ENCODE measurements at regions not wholly inside any gene's neighbourhood (a gene's known extent, or its start where the extent isn't known, plus 50 kb on each side); places are given as distances from the start of the nearest gene placed in this dataset.

DNA sequence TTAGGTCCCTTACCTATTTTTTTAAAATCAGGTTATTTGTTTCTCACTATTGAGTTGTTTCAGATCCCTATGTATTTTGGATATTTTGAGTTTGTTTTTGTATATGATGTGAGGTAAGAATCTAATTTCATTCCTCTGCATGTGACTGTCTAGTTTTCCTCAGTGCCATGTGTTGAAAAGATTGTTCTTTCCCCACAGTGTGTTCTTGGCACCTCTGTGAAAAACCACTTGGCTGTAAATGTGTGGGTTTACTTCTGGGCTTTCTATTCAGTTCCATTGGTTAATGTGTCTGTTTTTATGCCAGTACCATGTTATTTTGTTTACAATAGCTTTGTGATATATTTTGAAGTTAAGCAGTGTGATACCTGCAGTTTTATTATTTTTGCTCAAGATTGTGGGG lies 1516.4 kb downstream of the AACS start:
- H3K4me2 ChIP-seq (ENCODE audit: insufficient read depth in 1 of 2, low read depth in 2 of 2, low read length in 2 of 2), result no peak overlapping the region

More for the DNA sequence above, 1516.4 kb downstream of the AACS start:
- H3K18ac ChIP-seq (ENCODE audit: extremely low read depth, low read length), result no peak overlapping the region
- no peak overlapping the region for H3K23ac ChIP-seq (ENCODE audit: insufficient read length)
- no peak overlapping the region for H3K14ac ChIP-seq (ENCODE audit: insufficient read length)
- no peak overlapping the region for H2BK5ac ChIP-seq (ENCODE audit: low read depth, low read length)
- H2BK120ac ChIP-seq (replicated peaks; ENCODE audit: low read depth, low read length), result no peak overlapping the region
- H3K9ac ChIP-seq (replicated peaks in 1 of 4; ENCODE audit: extremely low read depth in 1 of 4, low read depth in 3 of 4, low read length in 3 of 4), result no peak overlapping the region
- H3K9me3 ChIP-seq (ENCODE audit: insufficient read depth in 2 of 2, low read depth in 1 of 2, low read length in 1 of 2), result no peaks in the 10 kb centered on the region
- H3K4me3 ChIP-seq (ENCODE audit: extremely low read depth in 1 of 4, insufficient read depth in 2 of 4, low read depth in 3 of 4, low read length in 4 of 4), result no peak overlapping the region
- H3K56ac ChIP-seq (replicated peaks; ENCODE audit: insufficient read length, low read depth, low read length), result no peak overlapping the region
- no peak overlapping the region for H2AFZ ChIP-seq (ENCODE audit: low read length)
- H2BK15ac ChIP-seq (ENCODE audit: low read length), result no peak overlapping the region
- no peaks in the 10 kb centered on the region for H3K4me1 ChIP-seq (replicated peaks in 1 of 4; ENCODE audit: control insufficient read depth in 3 of 4, insufficient read depth in 4 of 4, low read length in 3 of 4)
- H2BK20ac ChIP-seq (ENCODE audit: low read length), result no peak overlapping the region
- no peaks in the 10 kb centered on the region for H3K79me1 ChIP-seq (ENCODE audit: low read depth, low read length)
- H3K36me3 ChIP-seq (ENCODE audit: control insufficient read depth in 2 of 4, insufficient read depth in 4 of 4, low read length in 3 of 4), result no peaks in the 10 kb centered on the region
- no peak overlapping the region for H4K91ac ChIP-seq (replicated peaks; ENCODE audit: insufficient read length, low read length)
- no peaks in the 10 kb centered on the region for H4K20me1 ChIP-seq (replicated peaks in 1 of 2; ENCODE audit: control insufficient read depth in 1 of 2, insufficient read depth in 2 of 2, low read length in 2 of 2)
- ChIA-PET CTCF (ENCODE audit: partially characterized antibody) (no interaction called here), POLR2A (ENCODE audit: partially characterized antibody) (no interaction called here)
- no peak overlapping the region for H4K8ac ChIP-seq (ENCODE audit: extremely low read depth, insufficient read depth, low read length)
- H2BK12ac ChIP-seq (ENCODE audit: low read depth, low read length), result no peak overlapping the region
- no peak for DNase-seq (ENCODE audit: low read depth in 1 of 2, low spot score in 2 of 2)
- H3K79me2 ChIP-seq (ENCODE audit: control insufficient read depth in 1 of 2, insufficient read depth in 2 of 2, low read length in 2 of 2), result no peaks in the 10 kb centered on the region
- no peak overlapping the region for H4K5ac ChIP-seq (ENCODE audit: insufficient read length, low read depth, low read length)
- H2AK5ac ChIP-seq (ENCODE audit: low read depth, low read length), result no peak overlapping the region
- H3K23me2 ChIP-seq (ENCODE audit: low read depth, low read length), result no peaks in the 10 kb centered on the region
- no peak overlapping the region for H3K4ac ChIP-seq (replicated peaks; ENCODE audit: insufficient read length, low read depth, low read length)
- no peaks in the 10 kb centered on the region for H3K27me3 ChIP-seq (replicated peaks in 1 of 4; ENCODE audit: control insufficient read depth in 3 of 4, extremely low read depth in 1 of 4, insufficient read depth in 3 of 4, low read length in 3 of 4)
- TF ChIP-seq NRF1 (IDR thresholded peaks at IDR 0.05; ENCODE audit: low read depth, low read length) (no peak), GABPA (IDR thresholded peaks at IDR 0.05; ENCODE audit: borderline replicate concordance, insufficient read depth, low read length) (no peak), SUZ12 (IDR thresholded peaks at IDR 0.05; ENCODE audit: low read length) (no peak)
- H3K27ac ChIP-seq (ENCODE audit: low read depth, low read length), result no peak overlapping the region
- no peak for FAIRE-seq
